Thymus (tissue), 11 donors: ENCODE measurements at regions not wholly inside any gene's neighbourhood (a gene's known extent, or its start where the extent isn't known, plus 50 kb on each side); places are given as distances from the start of the nearest gene placed in this dataset.

Experiments used
- DNase-seq, 9 donors: peaks; one replicate each; pipeline ENCODE4 v3.0.0-alpha.2; 2013; ENCODE audit warnings: low spot score in 9 of 9, low read depth in 6 of 9, missing footprints in 1 of 9
- H3K27ac ChIP-seq, 2 donors: one replicate each; pipeline ENCODE4 v1.5.1; 2013; ENCODE audit warnings: control low read depth in 1 of 2, low read depth in 1 of 2, low read length in 1 of 2, mild to moderate bottlenecking in 1 of 2, moderate library complexity in 1 of 2
- H3K27me3 ChIP-seq, 2 donors: one replicate each; pipeline ENCODE4 v1.5.1; 2013; ENCODE audit warnings: low read length in 1 of 2; ENCODE audit not compliant: control insufficient read depth in 2 of 2, insufficient read depth in 1 of 2
- H3K36me3 ChIP-seq, 2 donors: one replicate each; pipeline ENCODE4 v1.5.1; 2013; ENCODE audit warnings: low read length in 1 of 2, mild to moderate bottlenecking in 1 of 2, moderate library complexity in 1 of 2; ENCODE audit not compliant: control insufficient read depth in 2 of 2, insufficient read depth in 2 of 2
- H3K4me1 ChIP-seq, 2 donors: one replicate each; pipeline ENCODE4 v1.5.1; 2013; ENCODE audit warnings: low read length in 2 of 2; ENCODE audit not compliant: control insufficient read depth in 2 of 2, insufficient read depth in 2 of 2
- H3K4me3 ChIP-seq, 2 donors: one replicate each; pipeline ENCODE4 v1.5.1; 2013; ENCODE audit warnings: low read length in 2 of 2, control low read depth in 1 of 2, mild to moderate bottlenecking in 1 of 2
- H3K9me3 ChIP-seq, 2 donors: one replicate each; pipeline ENCODE4 v1.5.1; 2013; ENCODE audit warnings: low read length in 1 of 2, mild to moderate bottlenecking in 1 of 2; ENCODE audit not compliant: control insufficient read depth in 2 of 2, insufficient read depth in 1 of 2
- WGBS: extraction: QIAGEN DNeasy Blood & Tissue Kit; methylation state at CpG from one replicate; pipeline ENCODE4 v1.1.7; 2013; 5-methylcytosine and 5-hydroxymethylcytosine counted together
- donor health status: healthy.

DNA sequence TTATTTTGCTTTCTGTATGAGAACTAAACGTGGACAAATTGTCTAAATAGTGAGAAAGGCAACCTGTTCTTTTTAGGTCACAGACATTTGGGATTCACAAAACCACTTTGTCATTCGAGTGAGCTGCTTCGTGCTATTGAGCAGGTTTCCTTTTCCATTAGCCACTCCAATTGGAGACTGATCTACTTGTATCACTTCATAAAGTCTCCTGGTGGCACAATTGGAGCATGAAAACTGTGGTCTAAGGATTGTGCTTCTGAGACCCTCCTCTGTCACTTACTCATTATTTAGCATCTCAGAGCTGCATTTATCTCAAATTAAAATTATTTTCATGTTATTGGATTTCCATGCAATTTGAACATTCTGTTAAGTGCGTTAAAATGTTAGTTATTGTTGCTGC lies 397.7 kb downstream of the TDRD3 start:
- no peaks in the 10 kb centered on the region for H3K36me3 ChIP-seq
- H3K4me1 ChIP-seq = no peaks in the 10 kb centered on the region
- H3K27me3 ChIP-seq = no peaks in the 10 kb centered on the region
- H3K9me3 ChIP-seq = no peaks in the 10 kb centered on the region
- WGBS = 82% methylated on average over 4 of the region's 4 CpGs
- H3K27ac ChIP-seq = no peak overlapping the region
- no peak for DNase-seq
- H3K4me3 ChIP-seq = no peak overlapping the region

DNA sequence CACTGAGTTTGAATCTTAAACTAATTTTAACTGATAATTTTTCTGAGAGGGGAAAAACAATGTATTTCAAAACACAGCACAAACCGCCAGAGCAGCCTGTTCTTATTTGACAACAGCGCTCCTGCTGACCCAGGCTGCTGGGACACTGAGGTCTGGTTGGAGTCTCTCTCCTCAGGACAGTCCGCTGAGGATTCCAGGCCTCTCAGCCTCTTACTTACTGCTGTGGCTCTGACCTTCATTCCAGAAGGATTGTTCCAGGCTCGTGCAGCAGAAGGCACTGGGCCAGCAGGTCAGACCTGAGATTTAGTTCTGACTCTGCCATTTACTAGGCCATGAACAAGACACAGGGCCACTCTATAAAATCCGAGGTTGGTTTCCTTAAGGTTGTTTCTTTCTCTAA lies 393.6 kb downstream of the TDRD3 start:
- Histone ChIP-seq H3K36me3 (no peaks in the 10 kb centered on the region), H3K27ac (no peak overlapping the region), H3K4me3 (no peak overlapping the region), H3K9me3 (no peaks in the 10 kb centered on the region), H3K27me3 (no peaks in the 10 kb centered on the region), H3K4me1 (no peaks in the 10 kb centered on the region)
- DNase-seq = no peak
- WGBS = 92% methylated on average over 5 of the region's 5 CpGs

DNA sequence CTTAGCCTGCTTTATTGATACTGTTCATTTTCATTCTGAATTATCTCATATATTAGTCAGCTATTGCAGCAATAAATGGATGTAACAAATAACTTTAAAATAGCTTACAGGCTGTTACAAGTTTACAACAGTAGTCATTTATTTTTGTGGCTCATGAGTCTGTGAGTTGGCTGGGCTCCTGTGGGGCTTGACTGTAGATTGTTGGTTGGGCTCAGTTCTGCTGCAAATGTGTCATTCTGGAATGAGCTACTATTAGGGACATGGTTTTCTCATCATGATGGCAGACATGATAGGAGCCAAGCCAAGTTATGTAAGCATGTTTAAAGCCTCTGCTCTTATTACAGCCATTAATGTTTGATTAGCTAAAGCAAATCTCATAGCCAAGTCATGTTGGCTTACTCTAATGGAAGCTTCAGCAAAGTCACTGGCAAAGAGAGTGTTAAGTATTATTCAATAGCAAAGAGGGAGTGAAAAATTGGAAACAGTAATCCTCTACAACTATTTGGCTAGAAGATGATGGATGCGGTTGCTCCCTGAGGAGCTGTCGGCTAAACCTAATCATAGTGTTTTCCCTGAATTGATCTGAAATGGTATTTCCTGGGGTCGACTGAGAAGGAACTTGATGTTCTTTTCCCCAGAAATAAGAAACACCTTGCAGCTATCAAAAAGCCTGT lies 391.3 kb downstream of the TDRD3 start:
- Histone ChIP-seq H3K27me3 (no peaks in the 10 kb centered on the region), H3K9me3 (no peaks in the 10 kb centered on the region), H3K4me1 (no peaks in the 10 kb centered on the region), H3K27ac (no peak overlapping the region), H3K4me3 (no peak overlapping the region), H3K36me3 (no peaks in the 10 kb centered on the region)
- 87% methylated on average over 3 of the region's 3 CpGs for WGBS
- no peak for DNase-seq

DNA sequence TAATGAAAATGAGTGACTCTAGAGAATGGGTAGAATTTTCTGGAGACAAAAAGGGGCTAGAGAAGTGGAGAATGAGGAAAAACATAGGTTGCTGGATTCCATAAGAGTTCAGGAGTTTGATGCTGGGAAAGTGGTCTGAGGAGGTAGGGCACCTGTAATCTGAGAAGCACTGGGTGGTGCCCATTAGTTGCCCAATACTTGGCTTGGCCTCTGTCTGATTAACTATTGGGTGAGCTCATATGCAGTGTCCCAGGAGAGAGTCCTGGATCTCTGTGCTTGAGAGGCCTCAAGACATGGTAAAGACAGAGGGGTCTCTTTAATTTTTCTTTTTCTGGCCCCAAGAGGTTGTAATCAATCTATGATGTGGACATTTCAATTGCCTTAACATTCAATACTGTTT lies 390.1 kb downstream of the TDRD3 start:
- DNase-seq = no peak
- Histone ChIP-seq H3K36me3 (no peaks in the 10 kb centered on the region), H3K4me1 (no peaks in the 10 kb centered on the region), H3K4me3 (no peak overlapping the region), H3K27ac (no peak overlapping the region), H3K27me3 (no peaks in the 10 kb centered on the region), H3K9me3 (no peaks in the 10 kb centered on the region)

DNA sequence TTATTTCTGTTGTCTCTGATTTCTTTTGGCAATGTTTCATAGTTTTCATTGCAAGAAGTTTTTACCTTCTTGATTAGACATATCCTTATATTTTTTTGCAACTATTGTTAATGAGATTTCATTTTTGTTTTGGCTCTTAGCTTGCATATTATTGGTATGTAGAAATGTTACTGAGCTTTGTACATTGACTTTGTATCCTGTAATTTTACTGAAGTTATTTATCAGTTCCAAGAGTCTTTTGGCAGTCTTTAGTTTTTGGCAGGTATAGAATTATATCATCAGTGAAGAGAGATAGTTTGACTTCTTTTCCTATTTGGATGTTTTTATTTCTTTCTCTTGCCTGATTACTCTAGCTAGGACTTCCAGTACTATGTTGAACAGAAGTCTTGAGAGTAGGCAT lies 375.7 kb downstream of the TDRD3 start:
- Histone ChIP-seq H3K4me1 (no peaks in the 10 kb centered on the region), H3K27ac (no peak overlapping the region), H3K4me3 (no peak overlapping the region), H3K36me3 (no peaks in the 10 kb centered on the region), H3K27me3 (no peaks in the 10 kb centered on the region), H3K9me3 (no peaks in the 10 kb centered on the region)
- no peak for DNase-seq

DNA sequence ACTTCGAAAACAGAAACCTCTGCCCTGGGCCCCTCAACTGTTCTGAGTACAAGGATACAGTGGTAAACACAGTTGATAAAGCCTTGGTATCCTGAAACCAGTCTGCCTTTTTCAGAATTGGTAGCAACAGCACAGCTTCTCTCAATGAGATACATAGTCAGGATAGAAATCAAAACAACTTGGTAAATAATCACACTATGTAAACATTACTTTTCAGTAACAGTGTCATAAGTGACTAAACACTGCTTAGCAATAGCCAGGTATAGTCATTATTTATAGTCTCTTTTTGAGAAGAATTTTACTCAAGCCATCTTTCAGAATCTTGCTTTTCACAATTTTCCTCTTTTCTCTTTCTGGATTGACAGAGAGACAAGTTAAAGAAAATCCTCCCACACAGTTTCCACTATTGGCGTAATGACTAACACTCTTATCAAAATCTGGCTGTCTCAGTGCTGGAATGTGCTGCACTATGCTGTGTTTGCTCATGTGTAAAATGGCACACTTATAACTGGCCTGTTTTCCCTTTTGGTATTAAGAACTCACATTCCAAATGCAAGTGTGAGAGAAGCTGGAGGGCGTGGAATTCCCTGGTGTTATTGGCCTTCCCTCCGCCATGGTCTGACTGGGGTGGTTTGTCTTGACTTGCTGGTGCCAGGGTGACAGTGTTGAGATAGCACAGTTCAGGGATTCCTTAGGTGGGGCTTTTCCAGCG lies 368.8 kb downstream of the TDRD3 start:
- no peaks in the 10 kb centered on the region for H3K27me3 ChIP-seq
- no peak overlapping the region for H3K4me3 ChIP-seq
- WGBS = 91% methylated on average over 5 of the region's 5 CpGs
- H3K4me1 ChIP-seq = no peaks in the 10 kb centered on the region
- no peaks in the 10 kb centered on the region for H3K36me3 ChIP-seq
- peak overlapping the region in 1 of 2 donors; percentile 40 for H3K27ac ChIP-seq
- H3K9me3 ChIP-seq = no peaks in the 10 kb centered on the region
- no peak for DNase-seq

DNA sequence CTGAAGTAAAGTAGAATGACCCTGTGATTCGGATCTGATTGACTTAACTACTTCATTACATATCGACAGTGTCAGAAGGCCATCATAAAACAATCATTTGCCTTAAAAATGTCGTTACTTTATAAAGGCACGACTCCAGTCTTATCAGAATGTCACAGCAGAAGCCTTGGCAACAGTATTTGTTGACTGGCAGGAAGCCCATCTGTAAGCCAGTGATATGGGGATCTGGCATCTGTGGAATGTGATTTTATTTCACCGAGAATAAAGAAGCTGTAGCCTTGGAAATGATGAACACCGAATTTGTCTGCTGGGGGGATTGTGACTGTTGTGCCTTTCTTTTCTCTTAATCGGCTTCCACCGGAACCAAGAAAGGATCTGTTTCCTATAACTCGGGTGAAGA lies 362.5 kb downstream of the TDRD3 start:
- Histone ChIP-seq H3K9me3 (no peaks in the 10 kb centered on the region), H3K4me3 (no peak overlapping the region), H3K36me3 (no peaks in the 10 kb centered on the region), H3K27me3 (no peaks in the 10 kb centered on the region), H3K27ac (no peak overlapping the region), H3K4me1 (no peaks in the 10 kb centered on the region)
- no peak for DNase-seq
- 13% methylated on average over 9 of the region's 9 CpGs for WGBS

DNA sequence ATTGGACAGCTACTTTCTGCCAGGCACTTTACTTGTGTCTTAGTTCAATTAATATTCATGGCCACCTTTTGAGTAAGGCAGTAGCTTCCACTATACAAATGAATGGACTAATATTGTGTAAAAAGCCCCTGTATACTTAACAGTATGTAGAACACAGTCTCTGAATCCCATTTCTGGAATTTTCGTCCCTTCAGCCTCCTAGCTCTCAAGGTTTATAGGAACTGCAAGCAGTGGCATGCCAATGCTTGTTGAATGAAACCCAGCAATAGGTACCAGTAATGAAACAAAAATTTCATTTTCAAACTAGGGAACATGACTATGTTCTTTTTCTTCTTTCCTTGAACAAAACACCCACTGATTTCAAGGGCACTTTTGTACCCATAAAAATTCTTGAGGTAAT lies 361.6 kb downstream of the TDRD3 start:
- Histone ChIP-seq H3K9me3 (no peaks in the 10 kb centered on the region), H3K27me3 (no peaks in the 10 kb centered on the region), H3K36me3 (no peaks in the 10 kb centered on the region), H3K4me3 (no peak overlapping the region), H3K27ac (no peak overlapping the region), H3K4me1 (no peaks in the 10 kb centered on the region)
- DNase-seq = no peak
- WGBS = 82% methylated on average over 1 of the region's 1 CpG

DNA sequence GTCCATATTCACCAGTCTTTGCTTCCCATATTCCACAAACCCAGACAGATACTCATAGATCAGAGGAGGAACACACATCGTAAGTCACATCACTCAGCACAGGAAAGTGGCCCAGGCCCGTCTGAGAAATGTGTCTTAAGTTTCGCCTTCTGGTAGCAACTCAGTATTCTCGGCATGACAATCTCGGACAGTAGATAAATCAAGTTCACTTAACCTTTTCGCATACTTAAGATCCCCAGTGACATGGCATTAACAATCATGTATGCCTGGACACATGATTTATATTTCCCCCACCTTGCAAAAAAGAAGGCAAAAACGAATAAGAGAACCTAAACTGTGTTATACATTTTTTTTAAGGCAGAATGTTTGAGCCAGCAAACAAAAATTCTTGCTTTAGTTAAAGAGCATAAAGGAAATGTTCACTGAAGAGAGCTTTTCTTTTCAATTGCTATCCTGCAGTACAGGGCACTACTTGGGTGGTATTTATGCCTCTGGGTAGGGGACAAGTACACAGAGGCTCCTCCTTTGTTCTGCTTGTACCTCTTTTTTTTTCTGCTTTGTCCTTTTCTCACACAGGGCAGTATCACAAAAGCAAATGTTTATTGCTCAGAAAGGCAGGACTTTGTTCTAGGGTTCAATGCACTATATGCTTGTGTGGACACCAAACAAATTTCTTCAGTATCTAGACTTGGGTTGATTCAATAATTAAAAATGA lies 360.6 kb downstream of the TDRD3 start:
- DNase-seq = no peak

More for the DNA sequence above, 360.6 kb downstream of the TDRD3 start:
- Histone ChIP-seq H3K4me1 (no peaks in the 10 kb centered on the region), H3K36me3 (no peaks in the 10 kb centered on the region), H3K27me3 (no peaks in the 10 kb centered on the region), H3K9me3 (no peaks in the 10 kb centered on the region), H3K27ac (no peak overlapping the region), H3K4me3 (no peak overlapping the region)
- 77% methylated on average over 7 of the region's 7 CpGs for WGBS
